ENCODE measurements at regions not wholly inside any gene's neighbourhood (a gene's known extent, or its start where the extent isn't known, plus 50 kb on each side); places are given as distances from the start of the nearest gene placed in this dataset.

GRCh38 chr2:234679741-234680687 is 183.1 kb upstream of the ARL4C start:
- CTCF ChIA-PET = interaction anchor here (0.6 kb wide), 1 partner anchor 532 kb away, joined by 3 read pairs; no protein-coding TSS in a partner anchor
- no peak for DNase-seq

GRCh38 chr2:234679301-234679740 is 182.4 kb upstream of the ARL4C start:
- CTCF ChIA-PET = interaction anchor here (0.6 kb wide), 1 partner anchor 531 kb away, joined by 3 read pairs; no protein-coding TSS in a partner anchor
- DNase-seq = no peak
- POLR2A ChIA-PET = no interaction called here
- Histone ChIP-seq H3K36me3 (ENCODE audit: control insufficient read depth, insufficient read depth, low read length) (no peaks in the 10 kb centered on the region), H3K4me3 (ENCODE audit: low read depth, low read length) (no peak overlapping the region), H3K9me3 (no peaks in the 10 kb centered on the region), H3K27me3 (replicated peaks; ENCODE audit: control insufficient read depth, insufficient read depth, low read length) (no peaks in the 10 kb centered on the region), H3K4me1 (peaks cover 21% of the 10 kb centered on the region)
- BruUV-seq (replicated peaks) = no TSS peak
- H3K4me1 Mint-ChIP-seq (ENCODE audit: low read depth, unreplicated experiment) = peaks cover 14% of the 10 kb centered on the region
- H3K9me3 Mint-ChIP-seq (ENCODE audit: unreplicated experiment) = no peaks in the 10 kb centered on the region
- no peak overlapping the region for H3K4me3 Mint-ChIP-seq (ENCODE audit: unreplicated experiment)
- H3K27me3 Mint-ChIP-seq (ENCODE audit: insufficient read depth, unreplicated experiment) = no peaks in the 10 kb centered on the region
- H3K27ac Mint-ChIP-seq (ENCODE audit: unreplicated experiment) = no peak overlapping the region
- peaks cover 6% of the 10 kb centered on the region for H3K36me3 Mint-ChIP-seq (ENCODE audit: insufficient read depth, unreplicated experiment)
- TF ChIP-seq CTCF (IDR thresholded peaks at IDR 0.05; ENCODE audit: insufficient read depth in 1 of 2, low read depth in 1 of 2, low read length in 1 of 2, severe bottlenecking in 1 of 2, unreplicated experiment in 1 of 2) = no peak
- intact Hi-C loops (cut with micrococcal nuclease; ENCODE audit: unreplicated experiment) = loop anchor here (5.0 kb wide), 1 partner anchor 328 kb away; no protein-coding TSS in a partner anchor

More at GRCh38 chr2:234679741-234680687, 183.1 kb upstream of the ARL4C start:
- H3K36me3 Mint-ChIP-seq (ENCODE audit: insufficient read depth, unreplicated experiment) = peaks cover 6% of the 10 kb centered on the region
- no peak for TF ChIP-seq CTCF (IDR thresholded peaks at IDR 0.05; ENCODE audit: insufficient read depth in 1 of 2, low read depth in 1 of 2, low read length in 1 of 2, severe bottlenecking in 1 of 2, unreplicated experiment in 1 of 2)
- H3K27me3 Mint-ChIP-seq (ENCODE audit: insufficient read depth, unreplicated experiment) = no peaks in the 10 kb centered on the region
- no TSS peak for BruUV-seq (replicated peaks)
- no peaks in the 10 kb centered on the region for H3K9me3 Mint-ChIP-seq (ENCODE audit: unreplicated experiment)
- POLR2A ChIA-PET = no interaction called here
- no peak overlapping the region for H3K4me3 ChIP-seq (ENCODE audit: low read depth, low read length)
- no peaks in the 10 kb centered on the region for H3K27me3 ChIP-seq (replicated peaks; ENCODE audit: control insufficient read depth, insufficient read depth, low read length)
- no peaks in the 10 kb centered on the region for H3K9me3 ChIP-seq
- H3K4me1 ChIP-seq = peaks cover 15% of the 10 kb centered on the region
- intact Hi-C loops (cut with micrococcal nuclease; ENCODE audit: unreplicated experiment) = loop anchor here (5.0 kb wide), 1 partner anchor 327 kb away; no protein-coding TSS in a partner anchor
- H3K27ac Mint-ChIP-seq (ENCODE audit: unreplicated experiment) = no peak overlapping the region
- no peaks in the 10 kb centered on the region for H3K36me3 ChIP-seq (ENCODE audit: control insufficient read depth, insufficient read depth, low read length)
- peaks cover 7% of the 10 kb centered on the region for H3K4me1 Mint-ChIP-seq (ENCODE audit: low read depth, unreplicated experiment)
- H3K4me3 Mint-ChIP-seq (ENCODE audit: unreplicated experiment) = no peak overlapping the region

GRCh38 chr2:234678711-234679110 is 181.8 kb upstream of the ARL4C start:
- ChIA-PET POLR2A (no interaction called here), CTCF (interaction anchor here (0.7 kb wide), 1 partner anchor 112 kb away, joined by 4 read pairs; no protein-coding TSS in a partner anchor)
- peaks cover 6% of the 10 kb centered on the region for H3K36me3 Mint-ChIP-seq (ENCODE audit: insufficient read depth, unreplicated experiment)
- Histone ChIP-seq H3K4me3 (ENCODE audit: low read depth, low read length) (no peak overlapping the region), H3K9me3 (no peaks in the 10 kb centered on the region), H3K27me3 (replicated peaks; ENCODE audit: control insufficient read depth, insufficient read depth, low read length) (no peaks in the 10 kb centered on the region), H3K36me3 (ENCODE audit: control insufficient read depth, insufficient read depth, low read length) (no peaks in the 10 kb centered on the region), H3K4me1 (peaks cover 24% of the 10 kb centered on the region)
- BruUV-seq (replicated peaks) = no TSS peak
- no peaks in the 10 kb centered on the region for H3K27me3 Mint-ChIP-seq (ENCODE audit: insufficient read depth, unreplicated experiment)
- H3K9me3 Mint-ChIP-seq (ENCODE audit: unreplicated experiment) = no peaks in the 10 kb centered on the region
- no peak for TF ChIP-seq CTCF (IDR thresholded peaks at IDR 0.05; ENCODE audit: insufficient read depth in 1 of 2, low read depth in 1 of 2, low read length in 1 of 2, severe bottlenecking in 1 of 2, unreplicated experiment in 1 of 2)
- H3K4me1 Mint-ChIP-seq (ENCODE audit: low read depth, unreplicated experiment) = peaks cover 14% of the 10 kb centered on the region
- H3K27ac Mint-ChIP-seq (ENCODE audit: unreplicated experiment) = no peak overlapping the region
- intact Hi-C loops (cut with micrococcal nuclease; ENCODE audit: unreplicated experiment) = loop anchor here (5.0 kb wide), 1 partner anchor 329 kb away; no protein-coding TSS in a partner anchor
- no peak overlapping the region for H3K4me3 Mint-ChIP-seq (ENCODE audit: unreplicated experiment)
- no peak for DNase-seq
